ENCODE measurements at regions not wholly inside any gene's neighbourhood (a gene's known extent, or its start where the extent isn't known, plus 50 kb on each side); places are given as distances from the start of the nearest gene placed in this dataset.
"Not testable (repeated sequence)": the region's sequence is repeated elsewhere in the genome, so short reads cannot be mapped to it uniquely, and the experiment has no call there.

DNA sequence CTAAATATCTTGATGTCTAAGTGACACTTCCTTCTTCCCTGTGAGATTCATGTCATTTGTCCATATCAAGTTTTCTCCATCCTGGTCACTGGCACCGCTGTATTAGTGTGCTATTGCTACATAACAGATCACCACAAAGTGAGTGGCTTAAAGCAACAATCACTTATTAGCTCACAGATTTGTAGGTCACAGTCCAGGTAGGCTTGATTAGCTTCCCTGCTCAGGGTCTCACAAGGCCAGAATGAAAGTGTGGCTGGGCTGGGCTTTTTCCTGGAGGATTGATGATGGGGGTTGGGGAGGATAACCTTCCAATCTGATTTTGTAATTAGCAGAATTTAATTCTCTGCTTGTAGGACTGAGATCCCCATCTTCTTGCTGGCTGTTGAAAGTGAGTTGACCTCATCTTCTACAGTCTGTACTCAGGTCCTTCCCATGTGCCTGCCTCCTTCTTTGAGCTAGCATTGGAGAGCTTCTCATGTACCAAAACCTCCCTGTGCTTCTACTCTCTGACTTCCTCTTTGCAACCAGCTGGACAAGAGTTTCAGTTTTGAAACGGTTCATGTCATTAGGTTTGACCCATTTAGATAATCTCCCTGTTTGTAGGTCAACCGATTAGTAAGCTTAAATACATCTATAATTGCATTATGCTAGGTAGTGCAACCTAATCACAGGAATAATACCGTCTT is 152.4 kb upstream of the MAN1A1 start:
- H3K36me3 ChIP-seq = no peaks in the 10 kb centered on the region
- H3K27ac ChIP-seq = no peak overlapping the region
- no peak overlapping the region for H3K4me3 ChIP-seq (ENCODE audit: low read depth, low read length)
- no peaks in the 10 kb centered on the region for H3K9me3 ChIP-seq (ENCODE audit: severe bottlenecking)
- TF ChIP-seq, protein P1, sequence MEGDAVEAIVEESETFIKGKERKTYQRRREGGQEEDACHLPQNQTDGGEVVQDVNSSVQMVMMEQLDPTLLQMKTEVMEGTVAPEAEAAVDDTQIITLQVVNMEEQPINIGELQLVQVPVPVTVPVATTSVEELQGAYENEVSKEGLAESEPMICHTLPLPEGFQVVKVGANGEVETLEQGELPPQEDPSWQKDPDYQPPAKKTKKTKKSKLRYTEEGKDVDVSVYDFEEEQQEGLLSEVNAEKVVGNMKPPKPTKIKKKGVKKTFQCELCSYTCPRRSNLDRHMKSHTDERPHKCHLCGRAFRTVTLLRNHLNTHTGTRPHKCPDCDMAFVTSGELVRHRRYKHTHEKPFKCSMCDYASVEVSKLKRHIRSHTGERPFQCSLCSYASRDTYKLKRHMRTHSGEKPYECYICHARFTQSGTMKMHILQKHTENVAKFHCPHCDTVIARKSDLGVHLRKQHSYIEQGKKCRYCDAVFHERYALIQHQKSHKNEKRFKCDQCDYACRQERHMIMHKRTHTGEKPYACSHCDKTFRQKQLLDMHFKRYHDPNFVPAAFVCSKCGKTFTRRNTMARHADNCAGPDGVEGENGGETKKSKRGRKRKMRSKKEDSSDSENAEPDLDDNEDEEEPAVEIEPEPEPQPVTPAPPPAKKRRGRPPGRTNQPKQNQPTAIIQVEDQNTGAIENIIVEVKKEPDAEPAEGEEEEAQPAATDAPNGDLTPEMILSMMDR (IDR thresholded peaks at IDR 0.05; ENCODE audit: low read depth, low read length) = no peak
- no peaks in the 10 kb centered on the region for H3K27me3 ChIP-seq (ENCODE audit: insufficient read depth, low read depth, severe bottlenecking)
- peak; percentile 72 for DNase-seq

DNA sequence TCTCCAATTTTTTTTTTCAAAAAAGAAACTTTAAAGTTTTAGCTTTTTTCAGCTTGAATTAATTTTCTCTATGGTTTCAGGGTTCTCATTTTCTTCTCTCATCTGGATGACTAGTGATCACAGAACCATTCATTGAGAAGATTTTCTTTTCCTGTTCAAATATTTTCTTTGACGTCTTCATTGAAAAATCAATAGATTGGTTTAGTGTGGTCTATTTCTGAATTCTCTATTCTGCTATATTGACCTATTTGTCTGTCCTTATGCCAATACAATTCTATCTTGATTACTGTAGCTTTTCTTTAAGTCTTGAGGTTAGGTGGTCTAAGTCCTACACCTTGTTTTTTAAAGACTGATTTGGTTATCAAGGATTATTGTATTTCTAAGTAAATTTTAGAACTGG is 150.2 kb upstream of the MAN1A1 start:
- Histone ChIP-seq H3K27me3 (ENCODE audit: insufficient read depth, low read depth, severe bottlenecking) (no peaks in the 10 kb centered on the region), H3K9me3 (ENCODE audit: severe bottlenecking) (no peaks in the 10 kb centered on the region)
- TF ChIP-seq, protein P1 (IDR thresholded peaks at IDR 0.05; ENCODE audit: low read depth, low read length) = no peak

DNA sequence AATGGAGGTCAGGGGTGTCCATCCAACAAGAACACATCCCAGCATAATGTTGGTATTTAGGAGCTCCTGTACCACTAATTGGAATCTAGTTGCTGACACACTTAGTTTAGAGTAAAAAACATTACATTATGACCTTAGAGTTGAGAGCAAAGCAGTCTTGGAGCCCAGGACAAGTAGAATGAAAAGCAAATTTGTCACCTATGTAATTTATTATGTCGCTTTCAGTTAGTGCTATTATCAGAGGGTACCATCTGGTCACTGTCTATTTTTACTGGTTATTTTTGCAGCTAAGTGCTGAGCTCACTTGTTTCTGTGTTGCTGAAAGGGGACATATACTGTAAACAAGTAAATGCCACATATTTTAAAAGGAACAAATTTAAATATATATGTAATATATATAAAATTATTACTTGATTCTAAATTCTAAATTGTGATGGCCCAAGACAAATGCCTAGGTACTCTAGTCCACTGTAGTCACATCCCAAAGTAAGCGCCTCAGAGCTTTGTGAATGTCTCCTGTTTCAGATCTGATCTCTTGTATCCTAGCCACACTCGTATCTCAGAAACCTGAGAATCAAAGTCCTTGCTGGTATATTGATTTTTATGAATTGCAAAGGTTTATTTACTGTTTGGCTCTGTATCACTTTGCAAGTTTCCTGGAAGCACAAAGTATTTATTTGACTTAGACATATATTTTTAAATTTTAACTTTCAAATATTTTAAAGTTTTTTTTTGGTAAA is 148.6 kb upstream of the MAN1A1 start:
- TF ChIP-seq, protein P1 (IDR thresholded peaks at IDR 0.05; ENCODE audit: low read depth, low read length) = no peak
- Histone ChIP-seq H3K27me3 (ENCODE audit: insufficient read depth, low read depth, severe bottlenecking) (no peaks in the 10 kb centered on the region), H3K4me3 (ENCODE audit: low read depth, low read length) (no peak overlapping the region), H3K9me3 (ENCODE audit: severe bottlenecking) (no peaks in the 10 kb centered on the region), H3K36me3 (no peaks in the 10 kb centered on the region), H3K27ac (no peak overlapping the region)
- DNase-seq = no peak

More for the DNA sequence above, 150.2 kb upstream of the MAN1A1 start:
- Histone ChIP-seq H3K36me3 (no peaks in the 10 kb centered on the region), H3K4me3 (ENCODE audit: low read depth, low read length) (no peak overlapping the region), H3K27ac (no peak overlapping the region)
- no peak for DNase-seq

DNA sequence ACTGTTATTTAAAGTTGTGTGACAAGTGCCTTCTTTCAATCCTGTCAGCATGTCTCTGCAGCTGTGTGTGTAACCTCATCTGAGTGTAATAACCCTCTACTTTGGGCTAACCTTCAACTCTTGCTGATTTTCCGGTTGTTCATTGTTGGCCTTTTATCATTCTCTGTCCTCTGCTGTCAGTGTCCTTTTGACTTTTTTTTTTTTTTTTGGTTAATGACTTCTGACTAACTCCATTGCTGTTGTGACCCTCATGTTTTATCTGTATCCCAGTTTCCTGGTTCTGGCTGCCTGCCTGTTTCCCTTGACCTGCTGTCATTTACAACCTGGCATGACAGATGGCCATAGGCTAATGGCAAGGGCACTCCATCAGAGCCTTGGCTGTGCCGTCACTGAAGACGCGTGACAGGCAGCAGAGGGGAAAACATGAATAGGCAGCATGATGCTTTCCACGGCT is 145.7 kb upstream of the MAN1A1 start:
- no peak overlapping the region for H3K27ac ChIP-seq
- H3K4me3 ChIP-seq (ENCODE audit: low read depth, low read length) = no peak overlapping the region
- H3K9me3 ChIP-seq (ENCODE audit: severe bottlenecking) = no peaks in the 10 kb centered on the region
- TF ChIP-seq, protein P1 (IDR thresholded peaks at IDR 0.05; ENCODE audit: low read depth, low read length) = no peak
- H3K36me3 ChIP-seq = no peaks in the 10 kb centered on the region
- no peaks in the 10 kb centered on the region for H3K27me3 ChIP-seq (ENCODE audit: insufficient read depth, low read depth, severe bottlenecking)
- peak; percentile 38 for DNase-seq

DNA sequence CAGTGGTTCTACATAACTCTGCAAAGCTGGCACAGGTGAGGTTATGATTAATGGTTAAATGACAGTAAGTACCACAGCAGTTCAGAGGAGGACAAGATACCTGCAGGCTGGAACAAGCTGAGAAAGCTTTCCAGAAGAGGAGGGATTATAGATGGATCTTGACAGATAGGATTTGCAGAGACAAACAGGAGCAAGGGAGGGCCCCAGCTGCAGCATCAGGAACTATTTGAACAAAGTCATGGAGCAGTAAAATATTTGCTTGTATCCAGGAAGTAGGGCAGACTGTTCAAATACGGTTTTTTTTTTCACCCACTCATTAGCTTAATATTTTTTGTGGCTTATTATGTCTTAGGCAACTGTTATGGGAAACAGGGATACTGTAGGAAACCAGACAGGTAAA is 144.4 kb upstream of the MAN1A1 start:
- no peak overlapping the region for H3K4me3 ChIP-seq (ENCODE audit: low read depth, low read length)
- H3K9me3 ChIP-seq (ENCODE audit: severe bottlenecking) = no peaks in the 10 kb centered on the region
- TF ChIP-seq, protein P1 (IDR thresholded peaks at IDR 0.05; ENCODE audit: low read depth, low read length) = no peak
- H3K27me3 ChIP-seq (ENCODE audit: insufficient read depth, low read depth, severe bottlenecking) = no peaks in the 10 kb centered on the region
- H3K27ac ChIP-seq = no peak overlapping the region
- peak; percentile 53 for DNase-seq
- H3K36me3 ChIP-seq = no peaks in the 10 kb centered on the region

DNA sequence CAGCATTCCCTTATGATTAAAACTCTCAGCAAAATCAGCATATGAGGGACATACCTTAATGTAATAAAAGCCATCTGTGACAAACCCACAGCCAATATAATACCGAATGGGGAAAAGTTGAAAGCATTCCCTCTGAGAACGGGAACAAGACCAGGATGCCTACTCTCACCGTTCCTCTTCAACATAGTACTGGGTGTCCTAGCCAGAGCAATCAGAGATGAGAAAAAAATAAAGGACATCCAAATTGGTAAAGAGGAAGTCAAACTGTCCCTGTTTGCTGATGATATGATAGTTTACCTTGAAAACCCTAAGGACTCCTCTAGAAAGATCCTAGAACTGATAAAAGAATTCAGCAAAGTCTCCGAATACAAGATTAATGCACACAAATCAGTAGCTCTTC is 141.6 kb upstream of the MAN1A1 start:
- not testable (repeated sequence) for H3K4me3 ChIP-seq (ENCODE audit: low read depth, low read length); H3K27me3 ChIP-seq (ENCODE audit: insufficient read depth, low read depth, severe bottlenecking)

DNA sequence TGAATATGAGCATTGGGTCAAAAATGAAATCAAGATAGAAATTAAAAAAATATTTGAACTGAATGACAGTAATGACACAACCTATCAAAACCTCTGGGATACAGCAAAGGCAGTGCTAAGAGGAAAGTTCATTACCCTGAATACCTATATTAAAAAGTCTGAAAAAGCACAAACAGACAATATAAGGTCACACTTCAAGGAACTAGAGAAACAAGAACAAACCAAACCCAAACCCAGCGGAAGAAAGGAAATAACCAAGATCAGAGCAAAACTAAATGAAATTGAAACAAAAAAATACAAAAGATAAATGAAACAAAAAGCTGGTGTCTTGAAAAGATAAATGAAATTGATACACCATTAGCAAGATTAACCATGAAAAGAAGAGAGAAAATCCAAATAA is 140.5 kb upstream of the MAN1A1 start:
- not testable (repeated sequence) for H3K27ac ChIP-seq; DNase-seq; H3K27me3 ChIP-seq (ENCODE audit: insufficient read depth, low read depth, severe bottlenecking)

More for the DNA sequence above, 141.6 kb upstream of the MAN1A1 start:
- H3K36me3 ChIP-seq; H3K9me3 ChIP-seq (ENCODE audit: severe bottlenecking); H3K27ac ChIP-seq; DNase-seq: not testable (repeated sequence)

More for the DNA sequence above, 140.5 kb upstream of the MAN1A1 start:
- not testable (repeated sequence) for H3K36me3 ChIP-seq; H3K4me3 ChIP-seq (ENCODE audit: low read depth, low read length); H3K9me3 ChIP-seq (ENCODE audit: severe bottlenecking)
